MM.1S (cell line): ENCODE measurements at regions not wholly inside any gene's neighbourhood (a gene's known extent, or its start where the extent isn't known, plus 50 kb on each side); places are given as distances from the start of the nearest gene placed in this dataset.

Experiments used
- DNase-seq: peaks from one replicate; pipeline ENCODE4 v3.0.0-alpha.2; 2015
- H2AFZ ChIP-seq: fragments of 300-600 bp; sonication (generic); 2 replicates; pipeline ENCODE4 v1.6.0; 2016; ENCODE audit warnings: antibody characterized with exemption, low read length
- H3F3A ChIP-seq: fragments of 300-600 bp; sonication (generic); 2 replicates; pipeline ENCODE4 v1.6.1; 2016; ENCODE audit warnings: mild to moderate bottlenecking, antibody characterized with exemption, low read length, moderate library complexity, mixed read lengths; ENCODE audit not compliant: insufficient read depth
- H3K27ac ChIP-seq: fragments of 300-600 bp; sonication (generic); 2 replicates; pipeline ENCODE4 v1.5.1; 2016; ENCODE audit warnings: mild to moderate bottlenecking, low read length
- H3K27me3 ChIP-seq: fragments of 300-600 bp; sonication (generic); replicated peaks from 2 replicates; pipeline ENCODE4 v1.6.0; 2016; ENCODE audit warnings: low read length; ENCODE audit not compliant: insufficient read depth
- H3K36me3 ChIP-seq: fragments of 300-600 bp; sonication (generic); replicated peaks from 2 replicates; pipeline ENCODE4 v1.6.1; 2016; ENCODE audit warnings: mild to moderate bottlenecking, low read length, mixed read lengths; ENCODE audit not compliant: insufficient read depth
- H3K4me1 ChIP-seq: fragments of 300-600 bp; sonication (generic); 2 replicates; pipeline ENCODE4 v1.6.1; 2016; ENCODE audit warnings: low read length, mixed read lengths
- H3K4me2 ChIP-seq: fragments of 300-600 bp; sonication (generic); 2 replicates; pipeline ENCODE4 v1.6.0; 2016; ENCODE audit warnings: low read depth, low read length
- H3K4me3 ChIP-seq: fragments of 300-600 bp; sonication (generic); 2 replicates; pipeline ENCODE4 v1.5.1; 2016; ENCODE audit warnings: low read length, mixed read lengths
- H3K79me2 ChIP-seq: fragments of 300-600 bp; sonication (generic); 2 replicates; pipeline ENCODE4 v1.6.1; 2016; ENCODE audit warnings: mixed run types, low read length, mixed read lengths
- H3K9ac ChIP-seq: fragments of 300-600 bp; sonication (generic); 2 replicates; pipeline ENCODE4 v1.6.1; 2016; ENCODE audit warnings: low read length, mixed read lengths
- H3K9me2 ChIP-seq: fragments of 300-600 bp; sonication (generic); replicated peaks from 2 replicates; pipeline ENCODE4 v1.6.1; 2016; ENCODE audit warnings: mild to moderate bottlenecking, low read length, mixed read lengths; ENCODE audit not compliant: insufficient read depth
- H3K9me3 ChIP-seq: fragments of 300-600 bp; sonication (generic); replicated peaks from 2 replicates; pipeline ENCODE4 v1.6.1; 2016; ENCODE audit warnings: mild to moderate bottlenecking, low read length, mixed read lengths; ENCODE audit not compliant: insufficient read depth
- H4K20me1 ChIP-seq: fragments of 300-600 bp; sonication (generic); 2 replicates; pipeline ENCODE4 v1.6.1; 2016; ENCODE audit warnings: mild to moderate bottlenecking, low read length, moderate library complexity, mixed read lengths; ENCODE audit not compliant: insufficient read depth
- EZH2 ChIP-seq: fragments of 300-600 bp; sonication (generic); optimal IDR thresholded peaks from 2 replicates; pipeline ENCODE3; 2017; ENCODE audit warnings: low read depth, mild to moderate bottlenecking, antibody characterized with exemption, low read length, mixed read lengths
- EZH2phosphoT487 ChIP-seq: fragments of 300-600 bp; sonication (generic); IDR thresholded peaks from 2 replicates; pipeline ENCODE4 v1.6.1; 2018; ENCODE audit warnings: antibody characterized with exemption, low read length
- TF ChIP-seq, protein P1 (sequence below): fragments of 300-600 bp; sonication (generic); IDR thresholded peaks from 2 replicates; pipeline ENCODE4 v1.5.1; 2016; ENCODE audit warnings: antibody characterized with exemption, low read length, mixed read lengths

GRCh38 chr2:223464071-223464470, 138.1 kb downstream of the SCG2 start:
- H3F3A ChIP-seq: no peaks in the 10 kb centered on the region
- H3K4me2 ChIP-seq: no peak overlapping the region
- no peaks in the 10 kb centered on the region for H3K27me3 ChIP-seq
- no peak for TF ChIP-seq EZH2phosphoT487
- H4K20me1 ChIP-seq: no peaks in the 10 kb centered on the region
- no peak overlapping the region for H2AFZ ChIP-seq
- H3K4me1 ChIP-seq: no peaks in the 10 kb centered on the region
- H3K9me2 ChIP-seq: no peaks in the 10 kb centered on the region
- H3K36me3 ChIP-seq: no peaks in the 10 kb centered on the region
- H3K79me2 ChIP-seq: no peaks in the 10 kb centered on the region
- no peaks in the 10 kb centered on the region for H3K9me3 ChIP-seq
- H3K9ac ChIP-seq: no peak overlapping the region
- no peak overlapping the region for H3K27ac ChIP-seq
- DNase-seq: no peak
- H3K4me3 ChIP-seq: no peak overlapping the region

DNA sequence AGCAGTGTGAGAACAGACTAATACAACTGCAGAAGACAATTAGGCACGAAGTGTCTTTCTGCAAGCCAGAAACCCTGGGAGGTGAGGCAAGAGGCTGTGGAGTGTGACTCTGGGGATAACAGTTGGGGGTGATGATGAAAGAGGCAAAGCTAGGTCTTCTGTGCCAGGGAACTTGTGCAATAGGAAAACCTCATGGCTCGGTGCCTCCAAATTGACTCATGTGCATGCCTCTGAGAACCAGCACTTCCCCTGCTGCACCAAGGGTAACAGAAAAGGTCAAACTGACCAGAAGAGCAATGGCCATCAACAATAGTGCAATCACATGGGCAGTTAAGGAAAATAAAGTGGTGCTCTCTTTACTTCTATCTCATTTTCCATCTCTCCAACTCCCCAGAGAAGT, 136.4 kb downstream of the SCG2 start:
- no peaks in the 10 kb centered on the region for H4K20me1 ChIP-seq
- no peak overlapping the region for H2AFZ ChIP-seq
- no peaks in the 10 kb centered on the region for H3K9me3 ChIP-seq
- H3K79me2 ChIP-seq: no peaks in the 10 kb centered on the region
- no peak for DNase-seq
- no peak overlapping the region for H3K4me3 ChIP-seq
- no peak overlapping the region for H3K4me2 ChIP-seq
- no peak overlapping the region for H3K9ac ChIP-seq
- no peak overlapping the region for H3K27ac ChIP-seq
- TF ChIP-seq EZH2: no peak
- no peak for TF ChIP-seq EZH2phosphoT487
- TF ChIP-seq, protein P1, sequence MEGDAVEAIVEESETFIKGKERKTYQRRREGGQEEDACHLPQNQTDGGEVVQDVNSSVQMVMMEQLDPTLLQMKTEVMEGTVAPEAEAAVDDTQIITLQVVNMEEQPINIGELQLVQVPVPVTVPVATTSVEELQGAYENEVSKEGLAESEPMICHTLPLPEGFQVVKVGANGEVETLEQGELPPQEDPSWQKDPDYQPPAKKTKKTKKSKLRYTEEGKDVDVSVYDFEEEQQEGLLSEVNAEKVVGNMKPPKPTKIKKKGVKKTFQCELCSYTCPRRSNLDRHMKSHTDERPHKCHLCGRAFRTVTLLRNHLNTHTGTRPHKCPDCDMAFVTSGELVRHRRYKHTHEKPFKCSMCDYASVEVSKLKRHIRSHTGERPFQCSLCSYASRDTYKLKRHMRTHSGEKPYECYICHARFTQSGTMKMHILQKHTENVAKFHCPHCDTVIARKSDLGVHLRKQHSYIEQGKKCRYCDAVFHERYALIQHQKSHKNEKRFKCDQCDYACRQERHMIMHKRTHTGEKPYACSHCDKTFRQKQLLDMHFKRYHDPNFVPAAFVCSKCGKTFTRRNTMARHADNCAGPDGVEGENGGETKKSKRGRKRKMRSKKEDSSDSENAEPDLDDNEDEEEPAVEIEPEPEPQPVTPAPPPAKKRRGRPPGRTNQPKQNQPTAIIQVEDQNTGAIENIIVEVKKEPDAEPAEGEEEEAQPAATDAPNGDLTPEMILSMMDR: no peak
- H3K36me3 ChIP-seq: no peaks in the 10 kb centered on the region
- no peaks in the 10 kb centered on the region for H3K4me1 ChIP-seq
- H3F3A ChIP-seq: no peaks in the 10 kb centered on the region
- no peaks in the 10 kb centered on the region for H3K9me2 ChIP-seq
- no peaks in the 10 kb centered on the region for H3K27me3 ChIP-seq

GRCh38 chr2:223467196-223467595, 135.0 kb downstream of the SCG2 start:
- DNase-seq: no peak
- H4K20me1 ChIP-seq: no peaks in the 10 kb centered on the region
- no peaks in the 10 kb centered on the region for H3K9me3 ChIP-seq
- no peaks in the 10 kb centered on the region for H3K27me3 ChIP-seq
- no peak overlapping the region for H3K4me2 ChIP-seq
- no peaks in the 10 kb centered on the region for H3K4me1 ChIP-seq
- H3K4me3 ChIP-seq: no peak overlapping the region
- H2AFZ ChIP-seq: no peak overlapping the region
- no peaks in the 10 kb centered on the region for H3K9me2 ChIP-seq
- H3F3A ChIP-seq: no peaks in the 10 kb centered on the region
- no peak overlapping the region for H3K9ac ChIP-seq
- H3K36me3 ChIP-seq: no peaks in the 10 kb centered on the region
- H3K27ac ChIP-seq: no peak overlapping the region
- no peaks in the 10 kb centered on the region for H3K79me2 ChIP-seq
- no peak for TF ChIP-seq EZH2
- TF ChIP-seq, protein P1: no peak
- no peak for TF ChIP-seq EZH2phosphoT487

DNA sequence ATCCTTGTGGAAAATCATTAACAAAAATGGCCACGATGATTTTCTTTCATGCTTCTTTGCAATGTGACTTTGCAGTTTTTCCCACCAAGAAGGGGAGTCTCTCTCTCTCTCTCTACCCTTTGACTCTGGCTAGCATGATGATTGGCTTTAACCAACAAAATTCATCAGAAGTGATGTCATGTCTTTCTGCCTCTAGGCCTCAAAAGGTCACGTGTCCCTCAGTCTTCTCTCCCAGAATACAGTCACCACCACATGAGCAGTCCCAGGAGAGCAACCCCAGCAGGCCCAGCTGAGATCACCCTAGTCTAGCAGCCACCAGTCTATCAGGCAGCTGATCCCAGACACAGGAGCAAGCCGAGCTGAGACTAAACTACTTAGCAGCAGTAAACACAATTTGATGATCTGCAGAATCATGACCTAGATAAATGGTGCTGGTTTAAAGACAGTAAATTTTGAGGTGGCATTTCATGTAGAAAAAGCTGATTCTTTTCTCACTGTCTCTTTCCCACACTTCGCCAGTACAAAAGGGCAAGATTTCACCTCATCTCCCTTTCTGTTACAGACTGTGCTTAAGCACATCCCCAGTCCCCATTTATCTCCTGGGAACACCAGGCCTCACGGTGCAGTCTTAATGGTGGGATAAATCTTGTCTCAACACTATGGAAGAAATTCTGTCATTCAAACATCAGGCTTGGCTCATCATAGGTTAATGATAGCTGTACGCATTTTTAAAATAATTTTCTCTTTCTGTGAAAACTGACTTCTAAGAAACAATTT, 132.7 kb downstream of the SCG2 start:
- DNase-seq: no peak
- Histone ChIP-seq H3K4me1 (no peaks in the 10 kb centered on the region), H4K20me1 (no peaks in the 10 kb centered on the region), H3K4me3 (no peak overlapping the region), H3K79me2 (no peaks in the 10 kb centered on the region), H3K36me3 (no peaks in the 10 kb centered on the region), H3K9me3 (no peaks in the 10 kb centered on the region), H3F3A (no peaks in the 10 kb centered on the region), H3K27me3 (no peaks in the 10 kb centered on the region), H3K27ac (no peak overlapping the region), H3K4me2 (no peak overlapping the region), H3K9ac (no peak overlapping the region), H3K9me2 (no peaks in the 10 kb centered on the region), H2AFZ (no peak overlapping the region)
- no peak for TF ChIP-seq EZH2phosphoT487
- TF ChIP-seq, protein P1: no peak
- no peak for TF ChIP-seq EZH2
